Inflammatory macrophage treated with lipopolysaccharide for 4 hours (primary cell): ENCODE measurements at regions not wholly inside any gene's neighbourhood (a gene's known extent, or its start where the extent isn't known, plus 50 kb on each side); places are given as distances from the start of the nearest gene placed in this dataset.
"Not testable (repeated sequence)": the region's sequence is repeated elsewhere in the genome, so short reads cannot be mapped to it uniquely, and the experiment has no call there.

Experiments used
- DNase-seq: peaks from one replicate; pipeline ENCODE4 v3.0.0-alpha.2; 2020

- DNase-seq = no peak
Measured at GRCh38 chr11:24413391-24413790, 83.5 kb upstream of the LUZP2 start.

- DNase-seq = not testable (repeated sequence)
Measured at GRCh38 chr11:24415955-24416636, 80.8 kb upstream of the LUZP2 start.

GRCh38 chr11:24421766-24422165, 75.1 kb upstream of the LUZP2 start:
- no peak for DNase-seq

GRCh38 chr11:24422376-24422775, 74.5 kb upstream of the LUZP2 start:
- DNase-seq = no peak

GRCh38 chr11:24437123-24437522, 59.7 kb upstream of the LUZP2 start:
- no peak for DNase-seq
